Superior temporal gyrus (tissue), 1 donor: ENCODE measurements at regions not wholly inside any gene's neighbourhood (a gene's known extent, or its start where the extent isn't known, plus 50 kb on each side); places are given as distances from the start of the nearest gene placed in this dataset.

Source experiments
- DNase-seq: peaks from one replicate; pipeline ENCODE4 v3.0.0-alpha.2; 2016; ENCODE audit errors: extremely low spot score

GRCh38 chr18:32544088-32544487 lies 73.4 kb upstream of the GAREM1 start:
- DNase-seq = no peak

- DNase-seq = no peak
Observed at GRCh38 chr18:32542221-32542798, 71.6 kb upstream of the GAREM1 start.

DNA sequence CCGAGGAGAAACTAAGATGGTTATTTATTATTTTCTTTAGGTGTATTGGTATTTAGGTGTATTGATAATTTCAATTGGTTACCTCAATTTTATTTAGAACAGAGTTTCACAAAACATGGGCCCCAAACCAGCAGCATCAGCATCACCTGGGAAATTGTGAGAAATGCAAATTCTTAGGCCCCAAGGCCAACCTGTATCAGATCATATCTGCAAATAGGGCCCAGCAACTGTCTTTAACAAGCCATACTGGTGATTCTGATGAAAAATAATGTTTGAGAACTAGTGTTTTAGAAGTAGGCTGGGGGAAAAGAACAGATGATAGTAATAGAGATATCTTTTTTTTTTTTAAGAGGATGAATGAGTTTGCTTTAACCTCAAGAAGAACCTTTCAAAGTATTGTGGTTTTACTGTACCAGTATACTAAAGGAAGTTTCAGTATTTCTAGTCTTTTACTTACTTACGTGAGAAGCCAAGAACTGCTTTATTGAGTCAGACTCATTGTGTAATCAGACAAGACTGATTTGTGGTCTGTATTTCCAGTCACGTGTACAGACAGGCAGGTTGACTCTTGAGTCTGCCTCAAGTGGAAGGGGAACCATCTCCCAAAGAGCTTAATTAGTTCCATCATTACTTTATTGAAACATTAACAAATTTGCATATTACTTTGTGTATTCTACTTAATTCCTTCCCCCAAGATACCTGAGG lies 60.4 kb upstream of the GAREM1 start:
- no peak for DNase-seq

DNA sequence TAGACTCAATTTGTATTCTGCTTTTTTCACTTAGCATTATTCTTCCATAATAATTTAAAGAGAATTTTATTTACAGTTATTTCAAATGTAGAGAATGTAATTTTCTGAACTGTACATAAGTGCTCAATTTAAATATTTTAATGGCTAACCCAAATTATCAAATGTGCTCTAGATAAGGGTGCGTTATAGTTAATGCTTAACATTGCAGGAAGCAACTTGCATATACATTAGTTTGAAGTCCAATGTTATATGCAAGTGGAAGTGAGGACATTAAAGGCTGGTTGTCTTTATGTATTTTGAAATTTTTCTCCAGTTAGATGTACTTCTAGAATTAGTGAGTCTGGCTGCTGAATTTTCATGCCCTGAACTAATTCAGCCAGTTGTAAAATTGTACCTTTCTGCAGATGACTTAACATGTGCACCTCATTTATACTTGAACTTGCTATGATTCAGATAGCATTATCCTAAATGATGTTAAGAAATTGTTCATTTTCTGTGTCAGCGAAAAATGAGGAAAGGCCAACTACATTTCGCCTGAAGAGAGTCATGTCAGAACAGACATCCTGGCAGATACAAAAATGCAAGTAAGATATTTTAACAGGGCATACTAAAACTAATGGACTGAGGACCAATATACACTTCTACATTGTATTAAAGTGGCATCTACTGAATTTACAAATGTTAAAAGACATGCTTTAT lies 59.2 kb upstream of the GAREM1 start:
- DNase-seq = no peak

DNA sequence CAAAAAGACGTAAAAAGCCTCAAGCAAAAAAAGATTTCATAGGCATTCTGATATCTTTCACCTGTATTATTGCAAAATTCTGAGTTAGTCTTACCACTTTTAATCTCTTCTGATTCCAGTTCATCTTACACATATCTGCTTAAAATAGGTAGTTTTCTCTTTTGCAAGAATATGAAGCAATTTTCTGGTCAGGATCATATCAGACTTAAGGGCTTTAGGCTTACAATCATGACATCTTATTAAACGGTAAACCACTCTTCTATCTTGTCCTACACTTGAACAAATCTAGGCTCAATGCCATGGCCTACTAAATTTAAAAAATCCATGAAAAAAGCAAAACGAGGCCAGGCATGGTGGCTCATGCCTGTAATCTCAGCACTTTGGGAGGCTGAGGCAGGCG lies 50.1 kb upstream of the GAREM1 start:
- DNase-seq = no peak
